ENCODE measurements at regions not wholly inside any gene's neighbourhood (a gene's known extent, or its start where the extent isn't known, plus 50 kb on each side); places are given as distances from the start of the nearest gene placed in this dataset.

DNA sequence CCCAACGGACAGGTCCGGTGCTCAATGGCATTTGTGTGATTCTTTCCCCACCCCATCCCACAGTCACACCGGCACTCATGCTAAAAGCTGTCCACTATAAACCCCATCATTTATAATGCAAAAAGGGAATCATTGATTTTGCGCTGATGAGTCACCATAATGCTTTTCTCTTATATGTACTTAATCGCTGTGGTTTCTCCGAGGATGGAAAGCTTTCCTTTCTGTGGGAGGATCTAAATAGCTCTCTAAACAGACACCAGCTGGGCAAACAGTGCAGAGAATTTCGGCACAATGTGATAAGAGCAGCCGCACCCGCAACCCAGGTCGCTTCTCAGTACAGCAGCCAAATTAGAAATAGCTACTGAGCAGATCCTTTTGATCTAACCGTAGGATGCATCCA lies 85.6 kb downstream of the SETD4 start:
- TF ChIP-seq TEAD4 (IDR thresholded peaks at IDR 0.05): no peak
- no peak for TF ChIP-seq ZBTB7A (IDR thresholded peaks at IDR 0.05; ENCODE audit: low read depth)
- no peak for TF ChIP-seq NFIC (IDR thresholded peaks at IDR 0.05)
- TF ChIP-seq, protein P1, sequence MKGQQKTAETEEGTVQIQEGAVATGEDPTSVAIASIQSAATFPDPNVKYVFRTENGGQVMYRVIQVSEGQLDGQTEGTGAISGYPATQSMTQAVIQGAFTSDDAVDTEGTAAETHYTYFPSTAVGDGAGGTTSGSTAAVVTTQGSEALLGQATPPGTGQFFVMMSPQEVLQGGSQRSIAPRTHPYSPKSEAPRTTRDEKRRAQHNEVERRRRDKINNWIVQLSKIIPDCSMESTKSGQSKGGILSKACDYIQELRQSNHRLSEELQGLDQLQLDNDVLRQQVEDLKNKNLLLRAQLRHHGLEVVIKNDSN (IDR thresholded peaks at IDR 0.05): no peak

DNA sequence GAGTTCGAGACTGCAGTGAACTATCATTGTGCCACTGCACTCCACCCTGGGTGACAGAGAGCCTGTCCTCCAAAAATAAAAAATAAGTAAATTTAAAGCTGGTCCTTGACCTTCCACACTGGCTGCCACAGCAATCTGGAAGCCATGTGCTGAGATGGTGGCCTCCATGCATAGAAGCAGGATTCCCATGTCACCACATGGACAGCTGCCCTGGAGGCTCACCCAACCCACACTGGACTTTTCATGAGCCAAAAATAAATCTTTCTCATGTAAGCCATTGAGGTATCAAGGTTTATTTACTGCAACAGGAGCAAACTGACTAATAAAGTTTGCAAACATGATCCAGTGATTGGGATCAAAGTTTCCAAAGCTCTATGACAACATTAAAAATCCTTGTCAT lies 88.5 kb downstream of the SETD4 start:
- TF ChIP-seq EGR1 (IDR thresholded peaks at IDR 0.05) (no peak), NFIC (IDR thresholded peaks at IDR 0.05) (no peak)

DNA sequence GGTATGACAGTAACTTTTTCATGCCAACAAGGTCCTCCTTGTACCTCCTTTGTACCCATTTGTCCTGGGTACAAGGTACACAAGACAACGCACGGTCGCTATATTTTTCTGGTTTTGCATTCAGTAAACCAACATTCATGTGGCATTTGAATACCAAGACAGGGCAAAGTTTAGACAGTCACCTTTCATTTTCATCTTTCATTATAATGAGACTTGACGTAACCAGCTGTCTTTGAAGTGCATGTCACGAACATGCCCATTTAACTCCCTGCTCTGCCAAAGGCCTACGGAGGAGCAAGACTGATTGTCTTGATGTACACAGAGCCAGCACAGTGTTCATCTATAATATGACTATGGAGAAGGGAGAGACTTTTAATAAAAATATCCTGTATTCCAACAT lies 91.0 kb downstream of the SETD4 start:
- no peak for TF ChIP-seq EGR1 (IDR thresholded peaks at IDR 0.05)

DNA sequence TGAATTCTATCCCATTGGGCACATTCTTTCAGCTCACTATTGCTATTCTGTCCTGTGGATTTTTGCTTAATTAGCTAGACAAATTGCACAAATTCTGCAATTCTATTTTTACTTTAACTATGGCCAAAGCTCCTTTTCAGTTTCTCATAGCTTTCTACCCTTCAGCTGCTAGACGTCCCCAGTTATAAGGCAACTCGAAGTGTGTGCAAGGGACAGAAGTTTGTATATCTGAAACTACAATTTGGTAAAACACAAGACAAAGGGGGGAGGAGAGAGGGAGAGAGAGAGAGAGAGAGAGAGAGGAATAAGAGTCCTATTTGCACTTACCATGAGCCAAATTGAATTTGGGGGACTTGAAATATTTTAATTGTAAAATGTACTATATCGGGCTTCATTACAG lies 91.8 kb downstream of the SETD4 start:
- no peak for TF ChIP-seq TEAD4 (IDR thresholded peaks at IDR 0.05)
- TF ChIP-seq TAF1 (IDR thresholded peaks at IDR 0.05; ENCODE audit: low read depth): no peak
- TF ChIP-seq EP300 (IDR thresholded peaks at IDR 0.05; ENCODE audit: borderline replicate concordance): no peak
- TF ChIP-seq, protein P2, sequence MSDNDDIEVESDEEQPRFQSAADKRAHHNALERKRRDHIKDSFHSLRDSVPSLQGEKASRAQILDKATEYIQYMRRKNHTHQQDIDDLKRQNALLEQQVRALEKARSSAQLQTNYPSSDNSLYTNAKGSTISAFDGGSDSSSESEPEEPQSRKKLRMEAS (IDR thresholded peaks at IDR 0.05): no peak
- TF ChIP-seq ZBTB7A (IDR thresholded peaks at IDR 0.05; ENCODE audit: low read depth): no peak
- no peak for TF ChIP-seq CEBPB (IDR thresholded peaks at IDR 0.05)
- no peak for TF ChIP-seq YY1 (IDR thresholded peaks at IDR 0.05; ENCODE audit: low read depth)
- TF ChIP-seq EGR1 (IDR thresholded peaks at IDR 0.05): no peak
- TF ChIP-seq FOXM1 (IDR thresholded peaks at IDR 0.05; ENCODE audit: borderline replicate concordance, low read depth): no peak
- no peak for TF ChIP-seq TCF12 (IDR thresholded peaks at IDR 0.05; ENCODE audit: low read depth)

DNA sequence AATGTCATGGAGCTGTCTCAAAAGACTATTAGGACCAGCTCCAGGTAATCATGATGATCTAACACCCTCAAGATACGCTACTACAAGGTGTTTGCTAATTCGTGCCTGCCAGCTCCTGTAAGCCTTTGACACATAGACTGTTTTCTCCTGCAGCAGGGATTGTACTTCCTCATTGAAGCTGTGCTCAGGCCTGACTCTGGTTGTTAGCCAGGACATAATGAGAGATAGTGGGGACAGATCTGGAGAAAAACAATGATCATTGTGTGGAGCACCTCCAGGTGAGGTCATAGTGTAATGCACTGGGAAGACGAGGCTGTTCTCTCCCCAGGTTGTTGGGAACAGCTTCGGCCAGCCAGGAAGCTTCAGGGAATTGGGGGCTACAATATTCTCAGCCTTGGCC lies 94.6 kb downstream of the SETD4 start:
- TF ChIP-seq, protein P3, sequence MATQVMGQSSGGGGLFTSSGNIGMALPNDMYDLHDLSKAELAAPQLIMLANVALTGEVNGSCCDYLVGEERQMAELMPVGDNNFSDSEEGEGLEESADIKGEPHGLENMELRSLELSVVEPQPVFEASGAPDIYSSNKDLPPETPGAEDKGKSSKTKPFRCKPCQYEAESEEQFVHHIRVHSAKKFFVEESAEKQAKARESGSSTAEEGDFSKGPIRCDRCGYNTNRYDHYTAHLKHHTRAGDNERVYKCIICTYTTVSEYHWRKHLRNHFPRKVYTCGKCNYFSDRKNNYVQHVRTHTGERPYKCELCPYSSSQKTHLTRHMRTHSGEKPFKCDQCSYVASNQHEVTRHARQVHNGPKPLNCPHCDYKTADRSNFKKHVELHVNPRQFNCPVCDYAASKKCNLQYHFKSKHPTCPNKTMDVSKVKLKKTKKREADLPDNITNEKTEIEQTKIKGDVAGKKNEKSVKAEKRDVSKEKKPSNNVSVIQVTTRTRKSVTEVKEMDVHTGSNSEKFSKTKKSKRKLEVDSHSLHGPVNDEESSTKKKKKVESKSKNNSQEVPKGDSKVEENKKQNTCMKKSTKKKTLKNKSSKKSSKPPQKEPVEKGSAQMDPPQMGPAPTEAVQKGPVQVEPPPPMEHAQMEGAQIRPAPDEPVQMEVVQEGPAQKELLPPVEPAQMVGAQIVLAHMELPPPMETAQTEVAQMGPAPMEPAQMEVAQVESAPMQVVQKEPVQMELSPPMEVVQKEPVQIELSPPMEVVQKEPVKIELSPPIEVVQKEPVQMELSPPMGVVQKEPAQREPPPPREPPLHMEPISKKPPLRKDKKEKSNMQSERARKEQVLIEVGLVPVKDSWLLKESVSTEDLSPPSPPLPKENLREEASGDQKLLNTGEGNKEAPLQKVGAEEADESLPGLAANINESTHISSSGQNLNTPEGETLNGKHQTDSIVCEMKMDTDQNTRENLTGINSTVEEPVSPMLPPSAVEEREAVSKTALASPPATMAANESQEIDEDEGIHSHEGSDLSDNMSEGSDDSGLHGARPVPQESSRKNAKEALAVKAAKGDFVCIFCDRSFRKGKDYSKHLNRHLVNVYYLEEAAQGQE (IDR thresholded peaks at IDR 0.05; ENCODE audit: low read depth): no peak
- TF ChIP-seq TEAD4 (IDR thresholded peaks at IDR 0.05) (no peak), CEBPB (IDR thresholded peaks at IDR 0.05) (no peak), ZBTB7A (IDR thresholded peaks at IDR 0.05; ENCODE audit: low read depth) (no peak), FOXM1 (IDR thresholded peaks at IDR 0.05; ENCODE audit: borderline replicate concordance, low read depth) (no peak), TAF1 (IDR thresholded peaks at IDR 0.05; ENCODE audit: low read depth) (no peak), EP300 (IDR thresholded peaks at IDR 0.05; ENCODE audit: borderline replicate concordance) (no peak), YY1 (IDR thresholded peaks at IDR 0.05; ENCODE audit: low read depth) (no peak), NFIC (IDR thresholded peaks at IDR 0.05) (no peak), EGR1 (IDR thresholded peaks at IDR 0.05) (no peak)
- TF ChIP-seq, protein P1 (IDR thresholded peaks at IDR 0.05): no peak

DNA sequence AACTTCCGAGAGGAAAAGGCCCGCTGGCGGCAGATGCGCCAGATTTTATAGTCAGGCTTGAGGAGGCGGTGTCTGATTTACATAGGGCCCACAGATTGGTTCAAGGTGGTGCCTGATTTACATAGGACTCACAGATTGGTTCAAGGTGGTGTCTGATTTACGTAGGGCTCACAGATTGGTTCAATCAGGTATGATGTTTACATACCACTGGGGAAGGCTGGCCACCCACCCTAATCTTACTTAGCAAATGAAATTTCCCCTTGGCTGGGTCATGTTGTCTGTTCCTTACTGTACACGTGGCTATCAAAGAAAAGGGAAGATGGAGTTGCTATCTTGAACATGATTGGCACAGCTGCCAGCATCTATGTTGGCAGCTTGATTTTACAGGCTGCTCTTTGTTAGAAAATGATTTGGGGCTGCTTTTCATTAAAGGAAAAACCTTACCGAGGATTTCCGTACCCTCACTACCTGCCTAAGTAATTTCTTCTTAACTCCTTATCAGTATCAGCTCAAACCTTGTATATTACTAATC lies 96.3 kb downstream of the SETD4 start:
- TF ChIP-seq TEAD4 (IDR thresholded peaks at IDR 0.05) (no peak), ZBTB7A (IDR thresholded peaks at IDR 0.05; ENCODE audit: low read depth) (no peak), FOXM1 (IDR thresholded peaks at IDR 0.05; ENCODE audit: borderline replicate concordance, low read depth) (no peak), RAD21 (IDR thresholded peaks at IDR 0.05; ENCODE audit: low read depth) (no peak), EP300 (IDR thresholded peaks at IDR 0.05; ENCODE audit: borderline replicate concordance) (no peak), CREB1 (IDR thresholded peaks at IDR 0.05; ENCODE audit: low read depth) (no peak), TCF12 (IDR thresholded peaks at IDR 0.05; ENCODE audit: low read depth) (no peak)
- TF ChIP-seq, protein P1 (IDR thresholded peaks at IDR 0.05): no peak

DNA sequence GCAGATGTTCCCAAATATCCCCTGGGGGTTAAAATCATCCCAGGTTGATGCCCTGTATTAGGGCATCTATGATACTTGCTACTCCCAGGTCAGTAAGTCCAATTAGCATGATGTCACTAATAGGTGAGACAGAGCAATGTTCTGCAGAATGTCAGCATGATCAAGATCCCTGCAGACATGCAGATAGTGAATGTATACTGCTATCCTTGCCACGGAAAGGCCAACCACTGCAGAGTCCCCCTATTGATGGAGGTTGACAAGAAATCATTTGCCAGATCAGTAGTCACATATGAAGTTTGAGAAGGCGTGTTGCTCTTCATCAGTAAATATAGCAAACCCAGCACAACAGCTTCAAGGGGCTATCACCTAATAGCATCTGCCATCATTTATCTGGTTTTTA lies 97.4 kb downstream of the SETD4 start:
- TF ChIP-seq FOXM1 (IDR thresholded peaks at IDR 0.05; ENCODE audit: borderline replicate concordance, low read depth): no peak
- TF ChIP-seq ZBTB7A (IDR thresholded peaks at IDR 0.05; ENCODE audit: low read depth): no peak
- no peak for TF ChIP-seq TCF12 (IDR thresholded peaks at IDR 0.05; ENCODE audit: low read depth)

DNA sequence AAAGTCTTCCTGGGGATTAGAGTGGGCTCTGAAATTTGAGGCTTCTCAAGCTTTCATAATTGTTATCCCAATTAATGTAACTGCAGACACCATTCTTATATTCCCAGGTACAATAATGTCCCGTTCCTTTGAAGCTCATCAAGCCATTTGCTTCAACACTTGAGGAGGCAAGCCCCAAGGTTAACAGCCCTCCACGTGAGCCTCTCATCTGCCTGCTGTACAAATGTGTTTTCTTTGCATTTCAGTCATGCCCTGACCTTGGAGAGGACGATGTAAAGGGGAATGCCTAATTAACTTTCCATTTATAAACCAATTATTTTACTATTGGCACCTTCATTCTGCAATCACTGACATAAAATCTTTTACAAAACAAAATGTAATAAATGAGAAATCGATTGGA lies 106.3 kb downstream of the SETD4 start:
- TF ChIP-seq CREB1 (IDR thresholded peaks at IDR 0.05; ENCODE audit: low read depth) (no peak), TEAD4 (IDR thresholded peaks at IDR 0.05) (no peak), TAF1 (IDR thresholded peaks at IDR 0.05; ENCODE audit: low read depth) (no peak), ZBTB7A (IDR thresholded peaks at IDR 0.05; ENCODE audit: low read depth) (no peak), RAD21 (IDR thresholded peaks at IDR 0.05; ENCODE audit: low read depth) (no peak), TCF12 (IDR thresholded peaks at IDR 0.05; ENCODE audit: low read depth) (no peak), NFIC (IDR thresholded peaks at IDR 0.05) (no peak), EP300 (IDR thresholded peaks at IDR 0.05; ENCODE audit: borderline replicate concordance) (no peak), FOXM1 (IDR thresholded peaks at IDR 0.05; ENCODE audit: borderline replicate concordance, low read depth) (no peak), CEBPB (IDR thresholded peaks at IDR 0.05) (no peak), YY1 (IDR thresholded peaks at IDR 0.05; ENCODE audit: low read depth) (no peak), EGR1 (IDR thresholded peaks at IDR 0.05) (no peak)
- TF ChIP-seq, protein P3 (IDR thresholded peaks at IDR 0.05; ENCODE audit: low read depth): no peak
- TF ChIP-seq, protein P1 (IDR thresholded peaks at IDR 0.05): no peak
- TF ChIP-seq, protein P2 (IDR thresholded peaks at IDR 0.05): no peak

All from Ishikawa (cell line).